ENCODE measurements at regions not wholly inside any gene's neighbourhood (a gene's known extent, or its start where the extent isn't known, plus 50 kb on each side); places are given as distances from the start of the nearest gene placed in this dataset.
"Not testable (repeated sequence)": the region's sequence is repeated elsewhere in the genome, so short reads cannot be mapped to it uniquely, and the experiment has no call there.

- in situ Hi-C loops (cut with MboI; ENCODE audit: low sequenced_read_pairs), result no loop called here
These were observed 790.4 kb downstream of the DIAPH3 start for GRCh38 chr13:59373341-59373740.

GRCh38 chr13:59374691-59375090 lies 789.0 kb downstream of the DIAPH3 start:
- in situ Hi-C loops (cut with MboI; ENCODE audit: low sequenced_read_pairs), result loop anchor here (25.0 kb wide), 1 partner anchor 288 kb away; no protein-coding TSS in a partner anchor

DNA sequence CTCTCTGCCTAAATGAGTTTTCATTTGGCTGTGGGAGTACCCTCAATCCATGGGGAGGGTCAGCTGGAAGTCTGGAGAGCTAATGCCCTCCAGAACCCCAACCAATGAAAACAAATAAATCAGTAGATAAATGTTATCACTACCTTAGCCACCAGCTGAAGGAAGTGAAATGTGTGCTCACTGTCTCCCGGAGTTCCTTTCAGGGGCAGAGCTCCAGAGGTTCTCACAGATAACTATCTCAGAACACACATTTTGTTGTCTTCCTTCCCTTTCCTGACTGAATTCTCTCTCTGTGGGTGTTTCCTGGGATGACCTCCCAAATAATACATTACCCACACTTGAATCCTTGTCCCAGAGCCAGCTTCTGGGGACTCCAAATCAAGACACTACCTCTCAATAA lies 779.6 kb downstream of the DIAPH3 start:
- in situ Hi-C loops (cut with MboI; ENCODE audit: low sequenced_read_pairs), result loop anchor here (25.0 kb wide), 1 partner anchor 278 kb away; no protein-coding TSS in a partner anchor

DNA sequence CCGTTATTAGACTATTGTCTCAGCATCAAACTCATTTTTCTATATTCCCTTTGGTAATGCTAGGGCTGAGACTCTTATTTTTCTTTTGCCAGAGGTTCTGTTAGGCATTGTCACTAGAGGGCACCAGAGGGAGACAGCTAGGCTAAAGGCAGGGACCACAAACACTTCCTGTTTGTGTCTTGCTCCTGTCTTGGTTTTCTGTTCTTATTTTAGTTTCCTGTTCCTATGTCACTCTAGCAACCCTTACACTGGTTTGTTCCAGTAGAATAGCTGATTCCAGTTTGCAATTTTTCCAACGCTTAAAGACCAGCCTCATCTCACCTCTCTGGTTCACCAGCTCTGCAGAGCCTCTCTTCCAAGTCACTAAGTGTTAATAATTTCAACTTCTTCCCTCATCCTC lies 772.0 kb downstream of the DIAPH3 start:
- in situ Hi-C loops (cut with MboI; ENCODE audit: low sequenced_read_pairs), result loop anchor here (25.0 kb wide), 1 partner anchor 271 kb away; no protein-coding TSS in a partner anchor

GRCh38 chr13:59392328-59392727 lies 771.4 kb downstream of the DIAPH3 start:
- in situ Hi-C loops (cut with MboI; ENCODE audit: low sequenced_read_pairs), result loop anchor here (25.0 kb wide), 1 partner anchor 270 kb away; no protein-coding TSS in a partner anchor

- in situ Hi-C loops (cut with MboI; ENCODE audit: low sequenced_read_pairs), result loop anchor here (25.0 kb wide), 1 partner anchor 268 kb away; no protein-coding TSS in a partner anchor
These were observed 769.2 kb downstream of the DIAPH3 start for GRCh38 chr13:59394496-59394895.

DNA sequence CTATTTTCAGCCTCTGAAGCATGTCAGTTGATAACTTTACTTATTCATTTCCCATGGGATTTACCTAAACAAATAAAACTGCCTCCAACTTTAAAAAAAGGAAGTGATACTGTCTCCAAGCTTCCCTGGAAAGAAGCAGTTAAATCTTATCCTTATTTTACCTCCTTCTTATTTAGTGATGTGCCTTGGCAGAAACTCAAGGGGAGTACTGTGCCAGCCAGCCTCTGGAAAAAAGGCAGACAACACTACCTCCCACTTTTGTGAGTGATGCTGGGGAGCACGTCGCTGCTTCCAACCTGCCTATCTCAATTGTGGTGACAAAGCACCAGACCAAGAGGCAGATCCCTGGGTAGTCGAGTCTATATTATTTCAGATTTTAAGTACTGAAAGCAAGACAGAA lies 765.6 kb downstream of the DIAPH3 start:
- in situ Hi-C loops (cut with MboI; ENCODE audit: low sequenced_read_pairs), result loop anchor here (25.0 kb wide), 1 partner anchor 264 kb away; no protein-coding TSS in a partner anchor

DNA sequence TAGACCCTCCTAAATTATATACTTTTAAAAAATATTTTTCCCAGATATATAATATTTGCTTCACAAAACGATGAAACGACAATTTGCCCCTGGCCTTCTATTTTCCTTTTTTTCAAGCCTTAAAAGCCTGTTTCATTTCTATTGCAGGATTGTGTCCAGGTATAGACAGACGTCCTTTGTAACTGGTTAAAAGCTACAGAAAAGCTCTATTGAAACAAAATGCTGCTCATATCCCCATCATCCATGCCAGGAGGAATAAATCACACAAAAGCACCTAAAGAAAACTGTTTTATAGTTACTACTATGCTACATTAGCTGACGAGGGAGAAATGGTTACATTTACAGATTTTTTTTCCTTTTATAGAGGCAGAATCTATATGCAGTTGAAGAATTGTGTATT lies 765.1 kb downstream of the DIAPH3 start:
- in situ Hi-C loops (cut with MboI; ENCODE audit: low sequenced_read_pairs), result loop anchor here (25.0 kb wide), 1 partner anchor 264 kb away; no protein-coding TSS in a partner anchor

DNA sequence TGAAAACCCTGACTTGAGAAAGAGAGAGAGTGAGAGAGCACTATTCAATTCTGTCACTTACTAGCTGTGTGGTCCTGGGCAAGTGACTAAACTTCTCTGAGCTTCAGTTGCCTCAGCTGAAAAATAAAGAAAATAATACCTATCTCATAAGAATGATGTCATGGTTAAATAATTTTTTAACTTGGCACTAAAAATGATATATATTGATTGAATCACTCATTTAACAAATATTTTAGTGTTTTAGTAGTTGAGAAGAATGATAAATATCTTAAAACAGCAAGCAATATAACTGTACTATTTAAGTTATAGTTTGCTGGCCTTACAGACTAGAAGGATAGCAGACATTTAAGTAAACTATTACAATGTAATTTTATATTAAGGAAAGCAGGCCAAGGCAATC lies 764.2 kb downstream of the DIAPH3 start:
- in situ Hi-C loops (cut with MboI; ENCODE audit: low sequenced_read_pairs), result loop anchor here (25.0 kb wide), 1 partner anchor 263 kb away; no protein-coding TSS in a partner anchor

GRCh38 chr13:59404331-59404730 lies 759.4 kb downstream of the DIAPH3 start:
- in situ Hi-C loops (cut with MboI; ENCODE audit: low sequenced_read_pairs), result no loop called here

DNA sequence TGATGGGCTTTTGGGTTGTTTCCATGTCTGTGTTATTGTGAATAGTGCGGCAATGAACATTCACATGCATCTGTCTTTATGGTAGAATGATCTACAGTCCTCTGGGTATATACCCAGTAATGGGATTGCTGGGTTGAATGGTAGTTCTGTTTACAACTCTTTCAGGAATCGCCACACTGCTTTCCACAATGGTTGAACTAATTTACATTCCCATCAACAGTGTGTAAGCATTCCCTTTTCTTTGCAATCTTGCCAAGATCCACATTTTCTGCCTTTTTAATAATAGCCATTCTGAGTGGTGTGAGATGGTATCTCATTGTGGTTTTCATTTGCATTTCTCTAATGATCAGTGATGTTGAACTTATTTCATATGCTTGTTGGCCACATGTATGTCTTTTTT lies 756.5 kb downstream of the DIAPH3 start:
- in situ Hi-C loops (cut with MboI; ENCODE audit: low sequenced_read_pairs), result not testable (repeated sequence)

- in situ Hi-C loops (cut with MboI; ENCODE audit: low sequenced_read_pairs), result no loop called here
These were observed 755.0 kb downstream of the DIAPH3 start for GRCh38 chr13:59408738-59409137.

DNA sequence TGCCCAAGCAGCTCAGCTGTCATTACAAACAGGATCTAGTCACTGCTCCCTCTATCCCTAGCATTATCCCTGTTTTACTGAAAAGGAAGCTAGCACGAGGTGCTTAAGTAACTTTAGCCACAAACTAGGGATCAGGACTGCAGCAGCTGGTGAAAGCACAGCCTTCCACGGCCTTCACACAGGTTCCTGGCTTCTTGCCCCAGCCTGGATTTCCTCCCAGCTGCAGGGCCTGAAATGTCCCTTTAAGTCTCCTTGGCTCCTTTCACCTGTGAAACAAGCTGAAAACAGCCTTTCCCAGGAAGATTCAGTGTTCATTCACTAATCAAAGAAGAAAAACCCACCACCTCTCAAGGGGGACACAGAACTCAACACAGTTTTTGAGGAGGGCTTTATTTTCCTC lies 754.5 kb downstream of the DIAPH3 start:
- in situ Hi-C loops (cut with MboI; ENCODE audit: low sequenced_read_pairs), result no loop called here

GRCh38 chr13:59409634-59410200 lies 754.0 kb downstream of the DIAPH3 start:
- in situ Hi-C loops (cut with MboI; ENCODE audit: low sequenced_read_pairs), result no loop called here

DNA sequence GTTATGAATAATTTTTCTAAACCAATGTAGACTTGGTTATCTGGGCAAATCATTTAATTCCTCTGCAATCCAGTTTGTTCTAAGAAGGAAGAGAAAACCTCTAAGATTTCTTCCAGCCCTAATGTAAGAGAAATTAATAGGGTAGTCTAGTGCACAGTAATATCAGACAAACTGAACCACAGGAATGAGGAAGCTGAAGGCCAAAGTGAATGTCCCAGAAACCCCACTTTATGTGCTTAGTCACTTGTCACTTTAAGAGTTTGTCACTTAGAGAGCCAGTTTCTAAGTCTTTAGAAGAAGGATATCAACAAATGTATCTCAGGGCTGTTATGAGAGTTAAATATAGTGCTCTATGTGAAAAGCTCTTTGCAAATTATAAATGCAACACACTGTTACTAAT lies 750.6 kb downstream of the DIAPH3 start:
- in situ Hi-C loops (cut with MboI; ENCODE audit: low sequenced_read_pairs), result no loop called here

GRCh38 chr13:59414006-59414405 lies 749.7 kb downstream of the DIAPH3 start:
- in situ Hi-C loops (cut with MboI; ENCODE audit: low sequenced_read_pairs), result no loop called here

- in situ Hi-C loops (cut with MboI; ENCODE audit: low sequenced_read_pairs), result no loop called here
These were observed 748.2 kb downstream of the DIAPH3 start for GRCh38 chr13:59415498-59415897.

DNA sequence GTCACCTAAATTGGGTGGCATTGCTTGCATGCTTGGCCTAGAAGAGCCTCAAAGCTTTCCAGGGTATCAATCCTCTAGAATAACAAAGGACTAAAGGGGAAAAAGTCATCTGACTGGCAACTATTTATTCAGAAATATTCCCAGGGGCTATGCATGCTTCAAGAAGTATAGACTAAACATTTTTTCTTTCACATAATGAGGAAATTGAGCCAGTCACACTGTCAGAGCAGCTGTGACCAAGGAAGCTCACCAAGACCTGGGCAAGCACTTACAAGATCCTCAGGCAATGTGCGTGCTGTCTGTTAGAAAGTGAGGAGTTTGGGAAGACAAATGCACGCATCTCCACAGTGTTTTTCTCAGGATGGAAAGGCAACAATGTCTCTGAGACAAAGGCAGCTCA lies 747.2 kb downstream of the DIAPH3 start:
- in situ Hi-C loops (cut with MboI; ENCODE audit: low sequenced_read_pairs), result no loop called here

- in situ Hi-C loops (cut with MboI; ENCODE audit: low sequenced_read_pairs), result no loop called here
These were observed 741.1 kb downstream of the DIAPH3 start for GRCh38 chr13:59422646-59423045.

- in situ Hi-C loops (cut with MboI; ENCODE audit: low sequenced_read_pairs), result no loop called here
These were observed 739.9 kb downstream of the DIAPH3 start for GRCh38 chr13:59423708-59424340.

DNA sequence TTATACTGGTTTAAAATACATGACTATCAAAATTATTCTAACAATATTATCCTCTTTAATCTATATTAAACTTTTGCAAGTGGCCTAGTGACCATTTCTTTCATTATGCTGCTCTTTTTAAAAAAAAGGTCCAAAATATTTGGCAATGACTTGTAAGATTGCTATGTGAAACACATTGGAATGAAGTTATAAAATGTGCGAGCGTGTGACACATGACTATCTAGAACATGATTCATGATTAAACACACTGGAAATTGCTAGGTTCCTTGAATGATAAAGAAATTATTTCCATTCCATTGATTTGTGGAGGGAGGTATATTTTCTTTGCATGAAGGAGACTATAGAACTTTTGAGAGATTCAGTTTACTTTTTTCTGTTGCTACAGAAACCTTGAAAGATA lies 739.1 kb downstream of the DIAPH3 start:
- in situ Hi-C loops (cut with MboI; ENCODE audit: low sequenced_read_pairs), result no loop called here

DNA sequence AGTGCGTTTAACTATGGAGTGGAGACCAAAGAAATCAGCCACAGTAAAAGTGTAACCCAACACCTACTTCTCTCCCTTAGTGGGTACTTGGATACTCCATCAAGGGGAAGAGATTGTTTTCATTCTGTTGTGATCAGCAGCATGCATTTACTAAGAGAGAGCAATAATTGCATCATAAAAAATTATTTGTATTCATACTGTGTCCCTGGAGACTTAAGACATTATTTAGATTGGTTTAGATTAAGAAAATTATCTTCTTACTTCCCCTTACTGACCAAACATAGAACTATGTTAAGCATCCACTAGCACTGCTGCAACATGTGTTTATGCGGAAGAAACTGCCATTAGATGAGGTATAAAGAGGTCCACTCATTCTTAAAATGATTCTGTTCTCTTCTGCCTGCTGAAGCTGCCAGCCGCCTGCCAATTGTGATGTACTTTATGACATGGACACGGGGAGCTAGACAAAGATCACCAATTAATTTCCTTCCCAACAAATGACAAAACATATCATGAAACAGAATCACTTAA lies 738.5 kb downstream of the DIAPH3 start:
- in situ Hi-C loops (cut with MboI; ENCODE audit: low sequenced_read_pairs), result no loop called here
